Umbilical cord (tissue), 1 donor: ENCODE measurements at regions not wholly inside any gene's neighbourhood (a gene's known extent, or its start where the extent isn't known, plus 50 kb on each side); places are given as distances from the start of the nearest gene placed in this dataset.
"Not testable (repeated sequence)": the region's sequence is repeated elsewhere in the genome, so short reads cannot be mapped to it uniquely, and the experiment has no call there.

ENCODE experiments used
- DNase-seq: peaks from one replicate; pipeline ENCODE4 v3.0.0-alpha.2; 2015; ENCODE audit warnings: low spot score

GRCh38 chr2:145374165-145374564, 854.2 kb upstream of the ZEB2 start:
- no peak for DNase-seq

GRCh38 chr2:145367334-145367733, 847.4 kb upstream of the ZEB2 start:
- not testable (repeated sequence) for DNase-seq

- no peak for DNase-seq
These were observed 846.4 kb upstream of the ZEB2 start for GRCh38 chr2:145366341-145366740.

GRCh38 chr2:145360129-145360790, 840.3 kb upstream of the ZEB2 start:
- DNase-seq, result no peak

GRCh38 chr2:145359561-145359960, 839.6 kb upstream of the ZEB2 start:
- DNase-seq, result no peak

GRCh38 chr2:145356056-145356455, 836.1 kb upstream of the ZEB2 start:
- DNase-seq, result no peak

GRCh38 chr2:145352484-145352883, 832.6 kb upstream of the ZEB2 start:
- peak; percentile 50 for DNase-seq

- peak; percentile 23 for DNase-seq
These were observed 832.0 kb upstream of the ZEB2 start for GRCh38 chr2:145351864-145352425.

- peak; percentile 34 for DNase-seq
These were observed 830.1 kb upstream of the ZEB2 start for GRCh38 chr2:145350011-145350410.

GRCh38 chr2:145344076-145344724, 824.3 kb upstream of the ZEB2 start:
- DNase-seq, result no peak

- no peak for DNase-seq
These were observed 823.4 kb upstream of the ZEB2 start for GRCh38 chr2:145343287-145343686.

- no peak for DNase-seq
These were observed 821.6 kb upstream of the ZEB2 start for GRCh38 chr2:145341536-145341935.

GRCh38 chr2:145339646-145340045, 819.7 kb upstream of the ZEB2 start:
- no peak for DNase-seq

GRCh38 chr2:145332210-145332898, 812.4 kb upstream of the ZEB2 start:
- DNase-seq, result no peak

GRCh38 chr2:145329971-145330370, 810.1 kb upstream of the ZEB2 start:
- DNase-seq, result no peak

GRCh38 chr2:145325485-145325884, 805.6 kb upstream of the ZEB2 start:
- DNase-seq, result no peak

GRCh38 chr2:145324748-145325147, 804.8 kb upstream of the ZEB2 start:
- DNase-seq, result no peak

GRCh38 chr2:145323512-145323911, 803.6 kb upstream of the ZEB2 start:
- peak; percentile 16 for DNase-seq

GRCh38 chr2:145321344-145321743, 801.4 kb upstream of the ZEB2 start:
- DNase-seq, result no peak

- no peak for DNase-seq
These were observed 796.6 kb upstream of the ZEB2 start for GRCh38 chr2:145316496-145316895.

GRCh38 chr2:145315053-145315452, 795.1 kb upstream of the ZEB2 start:
- DNase-seq, result no peak

- peak; percentile 19 for DNase-seq
These were observed 794.3 kb upstream of the ZEB2 start for GRCh38 chr2:145314119-145314633.
